ENCODE measurements at regions not wholly inside any gene's neighbourhood (a gene's known extent, or its start where the extent isn't known, plus 50 kb on each side); places are given as distances from the start of the nearest gene placed in this dataset.

DNA sequence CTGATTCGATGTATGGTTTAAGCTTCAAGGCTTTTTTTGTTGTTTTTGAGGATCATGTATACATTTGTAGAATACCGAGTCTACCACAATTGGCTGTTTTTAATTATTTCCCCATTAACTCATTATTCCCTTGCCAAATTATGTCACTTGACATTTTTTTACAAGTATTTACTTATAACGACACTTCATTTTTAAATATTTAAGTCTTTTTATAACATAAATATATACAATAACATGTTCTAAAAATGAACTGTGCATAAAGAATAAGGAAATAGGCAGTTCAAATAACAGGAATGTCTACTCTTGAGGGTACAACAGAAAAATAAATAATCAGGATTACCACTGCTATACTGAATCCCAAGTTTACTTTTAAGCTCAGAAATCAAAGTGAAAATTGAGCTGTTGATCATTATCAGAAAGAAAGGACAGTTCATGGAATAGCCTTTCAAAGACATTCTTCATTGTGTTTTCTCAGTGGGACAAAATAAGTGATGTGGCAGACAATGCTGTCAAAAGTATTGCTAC lies 627.5 kb downstream of the PCDH19 start:
- H3K36me3 Mint-ChIP-seq = no peaks in the 10 kb centered on the region
- no peaks in the 10 kb centered on the region for H3K27me3 ChIP-seq (ENCODE audit: insufficient read depth, low read length, poor library complexity, severe bottlenecking)
- H3K4me3 Mint-ChIP-seq = no peak overlapping the region
- no peaks in the 10 kb centered on the region for H3K36me3 ChIP-seq (ENCODE audit: insufficient read depth, low read length)
- H3K4me1 ChIP-seq (ENCODE audit: insufficient read depth, low read length) = no peaks in the 10 kb centered on the region
- POLR2A ChIA-PET = no interaction called here
- no peak for DNase-seq
- no peaks in the 10 kb centered on the region for H3K9me3 Mint-ChIP-seq
- CTCF ChIA-PET = no interaction called here
- H3K9me3 ChIP-seq (ENCODE audit: low read length) = no peaks in the 10 kb centered on the region
- H3K27me3 Mint-ChIP-seq = no peaks in the 10 kb centered on the region
- no peak overlapping the region for H3K27ac ChIP-seq (ENCODE audit: low read depth, low read length)
- H3K27ac Mint-ChIP-seq = no peak overlapping the region
- H3K4me1 Mint-ChIP-seq = no peaks in the 10 kb centered on the region
- H3K4me3 ChIP-seq (ENCODE audit: low read length) = no peak overlapping the region

GRCh38 chrX:99777912-99778311 lies 632.2 kb downstream of the PCDH19 start:
- H3K4me3 ChIP-seq (ENCODE audit: low read length) = no peak overlapping the region
- Mint-ChIP-seq H3K36me3 (no peaks in the 10 kb centered on the region), H3K4me1 (no peaks in the 10 kb centered on the region), H3K27ac (no peak overlapping the region), H3K4me3 (no peak overlapping the region), H3K9me3 (no peaks in the 10 kb centered on the region), H3K27me3 (no peaks in the 10 kb centered on the region)
- H3K36me3 ChIP-seq (ENCODE audit: insufficient read depth, low read length) = no peaks in the 10 kb centered on the region
- no peaks in the 10 kb centered on the region for H3K9me3 ChIP-seq (ENCODE audit: low read length)
- H3K27me3 ChIP-seq (ENCODE audit: insufficient read depth, low read length, poor library complexity, severe bottlenecking) = no peaks in the 10 kb centered on the region
- DNase-seq = no peak
- H3K27ac ChIP-seq (ENCODE audit: low read depth, low read length) = no peak overlapping the region
- POLR2A ChIA-PET = no interaction called here
- no peaks in the 10 kb centered on the region for H3K4me1 ChIP-seq (ENCODE audit: insufficient read depth, low read length)
- CTCF ChIA-PET = no interaction called here

- Mint-ChIP-seq H3K27me3 (peaks cover 0 to 1% of the 10 kb centered on the region in 2 donors), H3K27ac (no peak overlapping the region), H3K4me1 (no peaks in the 10 kb centered on the region), H3K4me3 (no peak overlapping the region), H3K36me3 (no peaks in the 10 kb centered on the region), H3K9me3 (peaks cover 0 to 12% (median 5%) of the 10 kb centered on the region in 5 donors)
- Histone ChIP-seq H3K27me3 (ENCODE audit: insufficient read depth, low read length, poor library complexity, severe bottlenecking) (no peaks in the 10 kb centered on the region), H3K27ac (ENCODE audit: low read depth, low read length) (no peak overlapping the region), H3K4me1 (ENCODE audit: insufficient read depth, low read length) (no peaks in the 10 kb centered on the region), H3K4me3 (ENCODE audit: low read length) (no peak overlapping the region), H3K36me3 (ENCODE audit: insufficient read depth, low read length) (no peaks in the 10 kb centered on the region), H3K9me3 (ENCODE audit: low read length) (no peaks in the 10 kb centered on the region)
- no peak for DNase-seq
- ChIA-PET POLR2A (no interaction called here), CTCF (no interaction called here)
Observed at GRCh38 chrX:99761731-99762130, 648.3 kb downstream of the PCDH19 start.

DNA sequence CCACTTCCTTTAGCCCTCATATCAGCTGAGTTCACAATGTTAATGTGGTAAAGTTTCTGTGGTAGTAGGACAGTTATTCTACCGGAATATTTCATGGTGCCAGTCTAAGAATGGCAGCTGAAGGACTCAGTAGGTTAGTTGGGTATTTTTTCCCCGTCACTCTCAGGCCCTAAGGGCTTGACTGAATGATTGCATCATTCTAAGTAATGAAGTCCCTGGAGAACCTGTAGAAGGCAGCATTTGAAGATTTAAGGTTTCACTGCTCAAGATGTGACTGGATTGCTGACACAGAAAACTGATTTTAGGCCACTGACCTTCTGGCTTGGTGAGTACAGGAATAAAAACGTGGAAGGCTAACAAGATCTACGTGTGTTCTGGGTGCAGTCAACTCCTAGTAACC lies 657.3 kb downstream of the PCDH19 start:
- no peaks in the 10 kb centered on the region for H3K9me3 ChIP-seq (ENCODE audit: low read length)
- Mint-ChIP-seq H3K4me3 (no peak overlapping the region), H3K4me1 (no peaks in the 10 kb centered on the region), H3K9me3 (peaks cover 0 to 6% (median 2%) of the 10 kb centered on the region in 5 donors), H3K36me3 (no peaks in the 10 kb centered on the region), H3K27ac (no peak overlapping the region), H3K27me3 (no peaks in the 10 kb centered on the region)
- no peak overlapping the region for H3K27ac ChIP-seq (ENCODE audit: low read depth, low read length)
- ChIA-PET POLR2A (no interaction called here), CTCF (no interaction called here)
- H3K27me3 ChIP-seq (ENCODE audit: insufficient read depth, low read length, poor library complexity, severe bottlenecking) = no peaks in the 10 kb centered on the region
- H3K4me1 ChIP-seq (ENCODE audit: insufficient read depth, low read length) = no peaks in the 10 kb centered on the region
- no peak overlapping the region for H3K4me3 ChIP-seq (ENCODE audit: low read length)
- no peak for DNase-seq
- no peaks in the 10 kb centered on the region for H3K36me3 ChIP-seq (ENCODE audit: insufficient read depth, low read length)

DNA sequence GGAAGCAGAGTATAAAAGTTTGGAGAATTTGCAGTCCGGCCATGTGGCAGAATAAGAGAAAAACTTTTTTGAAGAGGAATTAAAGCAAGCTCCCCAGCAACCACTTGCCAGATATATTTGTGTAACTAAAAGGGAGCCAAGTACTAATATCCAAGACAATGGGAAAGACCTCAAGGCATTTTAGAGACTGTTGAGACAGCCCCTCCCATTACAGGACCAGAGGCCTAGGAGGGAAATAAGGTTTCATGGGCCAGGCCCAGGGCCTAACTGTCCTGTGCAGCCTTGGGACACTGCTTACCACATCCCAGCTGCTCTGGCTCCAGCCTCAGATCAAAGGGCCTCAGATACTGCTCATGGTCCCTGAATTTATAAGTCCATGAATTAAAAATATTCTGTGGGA lies 659.4 kb downstream of the PCDH19 start:
- Mint-ChIP-seq H3K27me3 (no peaks in the 10 kb centered on the region), H3K4me1 (no peaks in the 10 kb centered on the region), H3K4me3 (no peak overlapping the region), H3K9me3 (peaks cover 0 to 9% (median 1%) of the 10 kb centered on the region in 5 donors), H3K36me3 (no peaks in the 10 kb centered on the region), H3K27ac (no peak overlapping the region)
- no peaks in the 10 kb centered on the region for H3K27me3 ChIP-seq (ENCODE audit: insufficient read depth, low read length, poor library complexity, severe bottlenecking)
- ChIA-PET POLR2A (no interaction called here), CTCF (no interaction called here)
- H3K4me3 ChIP-seq (ENCODE audit: low read length) = no peak overlapping the region
- H3K4me1 ChIP-seq (ENCODE audit: insufficient read depth, low read length) = no peaks in the 10 kb centered on the region
- H3K36me3 ChIP-seq (ENCODE audit: insufficient read depth, low read length) = no peaks in the 10 kb centered on the region
- H3K9me3 ChIP-seq (ENCODE audit: low read length) = no peaks in the 10 kb centered on the region
- DNase-seq = no peak
- no peak overlapping the region for H3K27ac ChIP-seq (ENCODE audit: low read depth, low read length)

GRCh38 chrX:99722094-99722493 lies 688.0 kb downstream of the PCDH19 start:
- Mint-ChIP-seq H3K9me3 (peaks cover 0 to 5% (median 0%) of the 10 kb centered on the region in 5 donors), H3K36me3 (no peaks in the 10 kb centered on the region), H3K4me3 (no peak overlapping the region), H3K27me3 (peaks cover 0 to 4% of the 10 kb centered on the region in 2 donors), H3K27ac (no peak overlapping the region), H3K4me1 (no peaks in the 10 kb centered on the region)
- DNase-seq = no peak
- CTCF ChIA-PET = no interaction called here
- no peak overlapping the region for H3K27ac ChIP-seq (ENCODE audit: low read depth, low read length)
- H3K9me3 ChIP-seq (ENCODE audit: low read length) = no peaks in the 10 kb centered on the region
- no peaks in the 10 kb centered on the region for H3K4me1 ChIP-seq (ENCODE audit: insufficient read depth, low read length)
- POLR2A ChIA-PET = no interaction called here
- no peak overlapping the region for H3K4me3 ChIP-seq (ENCODE audit: low read length)
- no peaks in the 10 kb centered on the region for H3K27me3 ChIP-seq (ENCODE audit: insufficient read depth, low read length, poor library complexity, severe bottlenecking)
- no peaks in the 10 kb centered on the region for H3K36me3 ChIP-seq (ENCODE audit: insufficient read depth, low read length)

DNA sequence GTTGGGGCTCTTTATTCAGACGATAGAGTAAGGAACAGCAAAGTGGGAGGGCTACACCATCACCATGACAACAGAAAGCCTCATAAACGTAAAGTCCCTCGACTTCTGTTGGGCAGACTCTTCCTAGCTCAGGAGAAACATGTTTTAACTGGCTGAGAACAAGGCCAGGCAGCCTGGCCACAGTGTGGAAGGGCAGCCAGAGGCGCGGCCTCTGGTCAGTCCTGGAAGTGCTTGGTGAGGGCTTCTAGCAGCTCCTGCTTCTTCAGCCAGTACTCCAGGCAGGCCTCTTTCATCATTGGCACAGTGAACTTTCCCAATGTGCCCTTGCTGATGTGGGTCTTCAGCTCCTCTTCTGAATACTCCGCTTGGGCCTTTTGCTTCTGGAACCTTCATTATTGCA lies 690.9 kb downstream of the PCDH19 start:
- peaks cover 0 to 5% (median 1%) of the 10 kb centered on the region in 5 donors for H3K9me3 Mint-ChIP-seq
- Histone ChIP-seq H3K36me3 (ENCODE audit: insufficient read depth, low read length) (no peaks in the 10 kb centered on the region), H3K27me3 (ENCODE audit: insufficient read depth, low read length, poor library complexity, severe bottlenecking) (no peaks in the 10 kb centered on the region), H3K4me3 (ENCODE audit: low read length) (no peak overlapping the region), H3K4me1 (ENCODE audit: insufficient read depth, low read length) (no peaks in the 10 kb centered on the region), H3K9me3 (ENCODE audit: low read length) (no peaks in the 10 kb centered on the region), H3K27ac (ENCODE audit: low read depth, low read length) (no peak overlapping the region)
- H3K4me3 Mint-ChIP-seq = no peak overlapping the region
- peaks cover 0 to 6% of the 10 kb centered on the region in 2 donors for H3K27me3 Mint-ChIP-seq
- no peak overlapping the region for H3K27ac Mint-ChIP-seq
- CTCF ChIA-PET = no interaction called here
- no peak for DNase-seq
- no peaks in the 10 kb centered on the region for H3K36me3 Mint-ChIP-seq
- H3K4me1 Mint-ChIP-seq = no peaks in the 10 kb centered on the region
- POLR2A ChIA-PET = no interaction called here

DNA sequence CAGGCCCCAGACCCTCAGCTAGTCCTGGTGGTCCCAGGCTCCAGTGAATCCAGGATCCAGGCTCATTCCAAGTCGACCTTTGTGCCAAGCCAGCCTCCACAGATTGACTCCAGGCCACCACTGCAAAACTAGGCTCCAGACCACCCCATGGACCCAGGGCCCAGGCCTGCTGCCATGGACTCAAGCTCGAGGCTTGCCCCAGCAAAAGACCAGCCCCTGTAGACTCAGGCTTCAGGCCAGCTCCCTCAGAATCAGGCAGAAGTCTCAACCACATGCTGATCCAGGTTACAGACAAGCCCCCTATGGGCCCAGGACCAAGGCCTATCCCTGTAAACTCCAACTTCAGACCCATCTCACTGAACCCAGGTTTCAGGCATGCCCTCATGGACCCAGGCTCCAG lies 692.4 kb downstream of the PCDH19 start:
- DNase-seq = no peak
- Mint-ChIP-seq H3K4me1 (no peaks in the 10 kb centered on the region), H3K27ac (no peak overlapping the region), H3K27me3 (peaks cover 0 to 6% of the 10 kb centered on the region in 2 donors), H3K9me3 (peaks cover 0 to 4% (median 1%) of the 10 kb centered on the region in 5 donors), H3K4me3 (no peak overlapping the region), H3K36me3 (no peaks in the 10 kb centered on the region)
- no peaks in the 10 kb centered on the region for H3K27me3 ChIP-seq (ENCODE audit: insufficient read depth, low read length, poor library complexity, severe bottlenecking)
- no peak overlapping the region for H3K27ac ChIP-seq (ENCODE audit: low read depth, low read length)
- H3K4me1 ChIP-seq (ENCODE audit: insufficient read depth, low read length) = no peaks in the 10 kb centered on the region
- H3K36me3 ChIP-seq (ENCODE audit: insufficient read depth, low read length) = no peaks in the 10 kb centered on the region
- H3K9me3 ChIP-seq (ENCODE audit: low read length) = no peaks in the 10 kb centered on the region
- CTCF ChIA-PET = no interaction called here
- POLR2A ChIA-PET = no interaction called here
- no peak overlapping the region for H3K4me3 ChIP-seq (ENCODE audit: low read length)

- POLR2A ChIA-PET = no interaction called here
- Mint-ChIP-seq H3K27me3 (no peaks in the 10 kb centered on the region), H3K4me3 (no peak overlapping the region), H3K27ac (no peak overlapping the region), H3K9me3 (peaks cover 0 to 3% (median 0%) of the 10 kb centered on the region in 5 donors), H3K36me3 (no peaks in the 10 kb centered on the region), H3K4me1 (no peaks in the 10 kb centered on the region)
- CTCF ChIA-PET = no interaction called here
- H3K4me3 ChIP-seq (ENCODE audit: low read length) = no peak overlapping the region
- no peak overlapping the region for H3K27ac ChIP-seq (ENCODE audit: low read depth, low read length)
- no peak for DNase-seq
- no peaks in the 10 kb centered on the region for H3K27me3 ChIP-seq (ENCODE audit: insufficient read depth, low read length, poor library complexity, severe bottlenecking)
- no peaks in the 10 kb centered on the region for H3K4me1 ChIP-seq (ENCODE audit: insufficient read depth, low read length)
- no peaks in the 10 kb centered on the region for H3K36me3 ChIP-seq (ENCODE audit: insufficient read depth, low read length)
- no peaks in the 10 kb centered on the region for H3K9me3 ChIP-seq (ENCODE audit: low read length)
Observed at GRCh38 chrX:99705701-99706100, 704.4 kb downstream of the PCDH19 start.
